Parathyroid adenoma (tissue), 2 donors: ENCODE measurements at regions not wholly inside any gene's neighbourhood (a gene's known extent, or its start where the extent isn't known, plus 50 kb on each side); places are given as distances from the start of the nearest gene placed in this dataset.

Experiments
- H2AFZ ChIP-seq: fragments of 300-600 bp; sonication (generic); one replicate; pipeline ENCODE4 v1.7.0; 2017; ENCODE audit warnings: antibody characterized with exemption, mild to moderate bottlenecking
- H3K27ac ChIP-seq: fragments of 300-600 bp; sonication (generic); one replicate; pipeline ENCODE4 v1.7.0; 2017
- H3K27me3 ChIP-seq: fragments of 300-600 bp; sonication (generic); one replicate; pipeline ENCODE4 v1.7.0; 2017; ENCODE audit warnings: low read length; ENCODE audit not compliant: control insufficient read depth, insufficient read depth
- H3K36me3 ChIP-seq: fragments of 300-600 bp; sonication (generic); one replicate; pipeline ENCODE4 v1.7.0; 2017; ENCODE audit warnings: low read length; ENCODE audit not compliant: control insufficient read depth, insufficient read depth
- H3K4me1 ChIP-seq: fragments of 300-600 bp; sonication (generic); one replicate; pipeline ENCODE4 v1.7.0; 2017; ENCODE audit warnings: control low read depth
- H3K4me2 ChIP-seq: fragments of 300-600 bp; sonication (generic); one replicate; pipeline ENCODE4 v1.7.0; 2017; ENCODE audit warnings: low read length
- H3K4me3 ChIP-seq: fragments of 300-600 bp; sonication (generic); one replicate; pipeline ENCODE4 v1.7.0; 2017; ENCODE audit warnings: low read depth, low read length
- H3K79me2 ChIP-seq: fragments of 300-600 bp; sonication (generic); one replicate; pipeline ENCODE4 v1.7.0; 2017; ENCODE audit warnings: control low read depth
- H3K9ac ChIP-seq: fragments of 300-600 bp; sonication (generic); one replicate; pipeline ENCODE4 v1.7.0; 2017; ENCODE audit warnings: mild to moderate bottlenecking
- H3K9me3 ChIP-seq: fragments of 300-600 bp; sonication (generic); one replicate; pipeline ENCODE4 v1.7.0; 2017; ENCODE audit warnings: low read length; ENCODE audit not compliant: control insufficient read depth
- TF ChIP-seq, protein P1 (sequence below): fragments of 300-600 bp; sonication (generic); IDR thresholded peaks from one replicate; pipeline ENCODE4 v1.7.0; 2017; ENCODE audit warnings: antibody characterized with exemption, mild to moderate bottlenecking
- donor health status: primary hyperparathyroidism.

DNA sequence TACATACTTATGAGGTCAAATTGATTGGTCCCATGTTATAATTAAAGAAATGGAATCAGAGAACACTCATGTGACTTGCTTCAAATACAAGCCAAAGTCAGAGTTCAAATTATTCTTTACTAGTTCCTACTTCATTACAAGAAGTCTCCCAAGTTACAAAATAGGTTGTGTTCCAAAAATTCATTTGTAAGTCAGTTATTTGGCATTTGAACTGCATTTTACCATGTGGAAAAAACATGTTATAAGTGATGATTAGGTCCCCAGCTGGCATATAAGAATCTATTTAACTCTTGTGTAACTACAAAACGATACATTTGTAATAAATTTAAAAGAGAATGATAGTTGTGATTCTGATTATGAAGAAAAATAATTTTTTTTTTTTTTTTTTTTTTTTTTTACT, 124.1 kb downstream of the DISP1 start:
- peaks cover 3% of the 10 kb centered on the region for H3K4me1 ChIP-seq
- no peak overlapping the region for H2AFZ ChIP-seq
- H3K4me3 ChIP-seq = no peak overlapping the region
- no peak overlapping the region for H3K9ac ChIP-seq
- H3K36me3 ChIP-seq = no peaks in the 10 kb centered on the region
- no peak overlapping the region for H3K27ac ChIP-seq
- no peaks in the 10 kb centered on the region for H3K79me2 ChIP-seq
- TF ChIP-seq, protein P1, sequence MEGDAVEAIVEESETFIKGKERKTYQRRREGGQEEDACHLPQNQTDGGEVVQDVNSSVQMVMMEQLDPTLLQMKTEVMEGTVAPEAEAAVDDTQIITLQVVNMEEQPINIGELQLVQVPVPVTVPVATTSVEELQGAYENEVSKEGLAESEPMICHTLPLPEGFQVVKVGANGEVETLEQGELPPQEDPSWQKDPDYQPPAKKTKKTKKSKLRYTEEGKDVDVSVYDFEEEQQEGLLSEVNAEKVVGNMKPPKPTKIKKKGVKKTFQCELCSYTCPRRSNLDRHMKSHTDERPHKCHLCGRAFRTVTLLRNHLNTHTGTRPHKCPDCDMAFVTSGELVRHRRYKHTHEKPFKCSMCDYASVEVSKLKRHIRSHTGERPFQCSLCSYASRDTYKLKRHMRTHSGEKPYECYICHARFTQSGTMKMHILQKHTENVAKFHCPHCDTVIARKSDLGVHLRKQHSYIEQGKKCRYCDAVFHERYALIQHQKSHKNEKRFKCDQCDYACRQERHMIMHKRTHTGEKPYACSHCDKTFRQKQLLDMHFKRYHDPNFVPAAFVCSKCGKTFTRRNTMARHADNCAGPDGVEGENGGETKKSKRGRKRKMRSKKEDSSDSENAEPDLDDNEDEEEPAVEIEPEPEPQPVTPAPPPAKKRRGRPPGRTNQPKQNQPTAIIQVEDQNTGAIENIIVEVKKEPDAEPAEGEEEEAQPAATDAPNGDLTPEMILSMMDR = no peak
- no peak overlapping the region for H3K4me2 ChIP-seq
- no peaks in the 10 kb centered on the region for H3K27me3 ChIP-seq
- no peaks in the 10 kb centered on the region for H3K9me3 ChIP-seq

- peaks cover 3% of the 10 kb centered on the region for H3K4me1 ChIP-seq
- no peak overlapping the region for H3K9ac ChIP-seq
- no peaks in the 10 kb centered on the region for H3K79me2 ChIP-seq
- no peak overlapping the region for H3K27ac ChIP-seq
- H3K27me3 ChIP-seq = no peaks in the 10 kb centered on the region
- TF ChIP-seq, protein P1 = no peak
- no peaks in the 10 kb centered on the region for H3K9me3 ChIP-seq
- H3K36me3 ChIP-seq = no peaks in the 10 kb centered on the region
- H2AFZ ChIP-seq = no peak overlapping the region
- no peak overlapping the region for H3K4me3 ChIP-seq
- H3K4me2 ChIP-seq = no peak overlapping the region
Observed at GRCh38 chr1:222940095-222940494, 125.3 kb downstream of the DISP1 start.

DNA sequence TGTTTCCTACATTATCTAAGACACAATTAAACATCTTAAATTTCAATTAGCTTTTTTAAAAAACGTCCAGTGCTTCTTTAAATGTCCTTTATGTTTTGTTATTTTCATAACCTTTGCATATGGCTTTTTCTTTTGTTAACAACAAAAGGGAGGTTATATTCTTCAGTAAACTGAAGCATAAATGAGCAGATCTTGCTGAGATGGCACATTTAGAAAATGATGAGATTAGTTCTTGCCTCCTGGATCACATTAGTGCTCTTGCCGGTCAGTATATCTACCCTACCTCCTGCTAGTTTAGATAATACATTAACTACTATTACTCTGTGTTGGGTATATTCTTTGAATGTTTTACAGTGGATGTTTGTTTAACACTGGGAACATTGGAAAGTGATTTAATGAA, 126.1 kb downstream of the DISP1 start:
- Histone ChIP-seq H3K4me3 (no peak overlapping the region), H3K9ac (no peak overlapping the region), H3K27ac (no peak overlapping the region), H3K27me3 (no peaks in the 10 kb centered on the region), H3K4me2 (no peak overlapping the region), H3K79me2 (no peaks in the 10 kb centered on the region), H3K36me3 (no peaks in the 10 kb centered on the region), H3K9me3 (no peaks in the 10 kb centered on the region), H3K4me1 (peaks cover 3% of the 10 kb centered on the region), H2AFZ (no peak overlapping the region)
- TF ChIP-seq, protein P1 = no peak

DNA sequence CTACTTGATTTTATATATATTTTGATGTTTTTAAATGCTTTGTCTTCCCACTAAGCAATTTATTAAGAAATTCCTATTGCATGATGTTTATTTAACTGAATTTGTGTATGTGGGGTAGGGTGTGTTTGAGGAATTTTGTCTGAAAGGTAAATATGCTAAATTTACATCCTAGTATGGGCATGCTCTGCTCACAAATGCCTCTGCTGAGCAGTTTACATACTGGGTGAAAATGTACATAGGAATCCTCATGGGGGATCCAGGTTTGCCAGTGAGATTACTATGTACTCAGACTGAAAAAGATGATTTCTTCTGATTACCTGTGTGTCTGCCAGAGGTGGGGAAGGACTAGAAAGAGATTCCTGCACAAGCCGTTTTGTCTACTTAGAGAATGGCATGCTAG, 126.6 kb downstream of the DISP1 start:
- H3K36me3 ChIP-seq = no peaks in the 10 kb centered on the region
- H3K27me3 ChIP-seq = no peaks in the 10 kb centered on the region
- H3K4me3 ChIP-seq = no peak overlapping the region
- H2AFZ ChIP-seq = no peak overlapping the region
- H3K4me2 ChIP-seq = no peak overlapping the region
- H3K4me1 ChIP-seq = peaks cover 3% of the 10 kb centered on the region
- H3K79me2 ChIP-seq = no peaks in the 10 kb centered on the region
- no peak overlapping the region for H3K9ac ChIP-seq
- H3K9me3 ChIP-seq = no peaks in the 10 kb centered on the region
- TF ChIP-seq, protein P1 = no peak
- H3K27ac ChIP-seq = no peak overlapping the region

GRCh38 chr1:222946436-222946835, 131.6 kb downstream of the DISP1 start:
- Histone ChIP-seq H3K4me1 (no peaks in the 10 kb centered on the region), H3K4me2 (no peak overlapping the region), H3K36me3 (no peaks in the 10 kb centered on the region)

More at GRCh38 chr1:222946436-222946835, 131.6 kb downstream of the DISP1 start:
- Histone ChIP-seq H3K27me3 (no peaks in the 10 kb centered on the region), H3K9ac (no peak overlapping the region), H3K9me3 (no peaks in the 10 kb centered on the region), H3K27ac (no peak overlapping the region), H3K79me2 (no peaks in the 10 kb centered on the region), H2AFZ (no peak overlapping the region), H3K4me3 (no peak overlapping the region)
- TF ChIP-seq, protein P1 = no peak
